ENCODE measurements at regions not wholly inside any gene's neighbourhood (a gene's known extent, or its start where the extent isn't known, plus 50 kb on each side); places are given as distances from the start of the nearest gene placed in this dataset.

- H3K4me3 ChIP-seq, result no peak overlapping the region
- no peak for FAIRE-seq
- DNase-seq (ENCODE audit: low read depth in 1 of 2, low spot score in 1 of 2), result no peak
- no peaks in the 10 kb centered on the region for H3K9me3 ChIP-seq
- no peaks in the 10 kb centered on the region for H3K4me1 ChIP-seq
- TF ChIP-seq MAFK (IDR thresholded peaks at IDR 0.05; ENCODE audit: partially characterized antibody) (peak; percentile 70), ELK1 (IDR thresholded peaks at IDR 0.05; ENCODE audit: low read depth, low read length) (no peak)
- WGBS (ENCODE audit: missing lambda C conversion rate), result 22% methylated on average over 1 of the region's 1 CpG
- no peak overlapping the region for H3K27ac ChIP-seq
- POLR2A ChIA-PET, result no interaction called here
- no peak for ATAC-seq
- CTCF ChIA-PET, result no interaction called here
- H3K4me2 ChIP-seq, result no peak overlapping the region
Measured at GRCh38 chr14:28941758-28942157, 175.2 kb downstream of the FOXG1 start.

GRCh38 chr14:28944605-28945004, 178.0 kb downstream of the FOXG1 start:
- ChIA-PET POLR2A (no interaction called here), CTCF (interaction anchor here (1.0 kb wide), 1 partner anchor 278 kb away, joined by 3 read pairs; no protein-coding TSS in a partner anchor)
- no peak overlapping the region for H3K4me3 ChIP-seq
- DNase-seq (ENCODE audit: low read depth in 1 of 2, low spot score in 1 of 2), result no peak
- no peaks in the 10 kb centered on the region for H3K4me1 ChIP-seq
- H3K9me3 ChIP-seq, result no peaks in the 10 kb centered on the region
- no peak for ATAC-seq
- 5% methylated on average over 2 of the region's 2 CpGs for WGBS (ENCODE audit: missing lambda C conversion rate)
- no peak overlapping the region for H3K27ac ChIP-seq
- no peak overlapping the region for H3K4me2 ChIP-seq
- TF ChIP-seq JUNB (IDR thresholded peaks at IDR 0.05), result no peak
- no peak for TF ChIP-seq NFE2L2 (conservative IDR thresholded peaks at IDR 0.05; ENCODE audit: low read length)
- TF ChIP-seq NR3C1 (IDR thresholded peaks at IDR 0.05), result no peak
- TF ChIP-seq MAZ (IDR thresholded peaks at IDR 0.05; ENCODE audit: borderline replicate concordance, low read depth, low read length), result no peak
- TF ChIP-seq SMC3 (IDR thresholded peaks at IDR 0.05), result no peak
- TF ChIP-seq RAD21 (conservative IDR thresholded peaks at IDR 0.05 in 1 of 2, IDR thresholded peaks at IDR 0.05 in 1 of 2), result no peak
- no peak for TF ChIP-seq BHLHE40 (IDR thresholded peaks at IDR 0.05; ENCODE audit: low read depth, low read length)
- no peak for TF ChIP-seq MAFK (IDR thresholded peaks at IDR 0.05; ENCODE audit: partially characterized antibody)
- no peak for TF ChIP-seq CBX2 (IDR thresholded peaks at IDR 0.05; ENCODE audit: borderline replicate concordance, low read depth)
- TF ChIP-seq RNF2 (IDR thresholded peaks at IDR 0.05; ENCODE audit: borderline replicate concordance, low read depth), result no peak
- TF ChIP-seq CBX8 (IDR thresholded peaks at IDR 0.05), result no peak
- no peak for TF ChIP-seq SREBF2 (IDR thresholded peaks at IDR 0.05)
- no peak for TF ChIP-seq POLR2AphosphoS2 (conservative IDR thresholded peaks at IDR 0.05; ENCODE audit: low read length)
- TF ChIP-seq HEYL (CRISPR knock-in tag; IDR thresholded peaks at IDR 0.05), result no peak
- TF ChIP-seq HOXB13 (CRISPR knock-in tag; IDR thresholded peaks at IDR 0.05; ENCODE audit: low read depth), result no peak
- no peak for TF ChIP-seq FOSB (CRISPR knock-in tag; IDR thresholded peaks at IDR 0.05)
- no peak for TF ChIP-seq ZC3H11A (IDR thresholded peaks at IDR 0.05)
- no peak for TF ChIP-seq EHMT2 (IDR thresholded peaks at IDR 0.05; ENCODE audit: low read depth)
- no peak for TF ChIP-seq REST (IDR thresholded peaks at IDR 0.05)
- FAIRE-seq, result no peak

- WGBS (ENCODE audit: missing lambda C conversion rate), result 0% methylated on average over 1 of the region's 1 CpG
- ChIA-PET POLR2A (no interaction called here), CTCF (no interaction called here)
- Histone ChIP-seq H3K4me3 (no peak overlapping the region), H3K4me1 (no peaks in the 10 kb centered on the region), H3K27ac (no peak overlapping the region), H3K9me3 (no peaks in the 10 kb centered on the region), H3K4me2 (no peak overlapping the region)
- DNase-seq (ENCODE audit: low read depth in 1 of 2, low spot score in 1 of 2) (no peak), ATAC-seq (no peak), FAIRE-seq (no peak)
- TF ChIP-seq TP53 (CRISPR knock-in tag; IDR thresholded peaks at IDR 0.05), result no peak
- no peak for TF ChIP-seq RARB (CRISPR knock-in tag; IDR thresholded peaks at IDR 0.05)
- no peak for TF ChIP-seq CEBPB (IDR thresholded peaks at IDR 0.05)
- no peak for TF ChIP-seq ELK1 (IDR thresholded peaks at IDR 0.05; ENCODE audit: low read depth, low read length)
Measured at GRCh38 chr14:28946267-28946666, 179.7 kb downstream of the FOXG1 start.

Data from A549 (cell line).